NCI-H526 treated with DMSO at 0.1 percent for 48 hours (cell line): ENCODE measurements at regions not wholly inside any gene's neighbourhood (a gene's known extent, or its start where the extent isn't known, plus 50 kb on each side); places are given as distances from the start of the nearest gene placed in this dataset.
"Not testable (repeated sequence)": the region's sequence is repeated elsewhere in the genome, so short reads cannot be mapped to it uniquely, and the experiment has no call there.

Source experiments
- DNase-seq: peaks from one replicate; lab custom pipeline; 2025; lab: John Stamatoyannopoulos, UW

GRCh38 chr3:31100519-31100918, 206.1 kb upstream of the GADL1 start:
- DNase-seq = no peak

- DNase-seq = not testable (repeated sequence)
Observed at GRCh38 chr3:31101285-31101684, 206.8 kb upstream of the GADL1 start.

- no peak for DNase-seq
Observed at GRCh38 chr3:31102196-31102879, 207.9 kb upstream of the GADL1 start.

DNA sequence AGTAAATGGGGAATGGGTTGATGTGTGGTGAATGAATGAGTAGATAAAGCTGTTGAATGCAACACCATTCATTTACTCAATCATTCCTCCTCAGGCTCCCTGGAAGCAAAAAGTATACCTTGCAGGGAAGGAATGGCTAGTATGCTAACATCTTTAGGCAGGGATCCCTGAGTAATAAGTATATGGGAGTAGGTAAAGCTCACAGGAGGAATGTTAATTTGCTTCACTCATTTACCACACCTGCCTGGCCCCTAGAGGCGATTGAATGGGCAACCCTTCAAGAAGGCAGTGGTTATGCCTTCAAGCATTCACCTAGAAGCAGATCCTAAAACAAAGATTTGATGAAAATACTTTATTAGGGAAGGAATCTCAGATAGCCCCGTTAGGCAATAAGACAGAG, 208.7 kb upstream of the GADL1 start:
- DNase-seq = no peak

GRCh38 chr3:31103623-31104180, 209.2 kb upstream of the GADL1 start:
- no peak for DNase-seq

DNA sequence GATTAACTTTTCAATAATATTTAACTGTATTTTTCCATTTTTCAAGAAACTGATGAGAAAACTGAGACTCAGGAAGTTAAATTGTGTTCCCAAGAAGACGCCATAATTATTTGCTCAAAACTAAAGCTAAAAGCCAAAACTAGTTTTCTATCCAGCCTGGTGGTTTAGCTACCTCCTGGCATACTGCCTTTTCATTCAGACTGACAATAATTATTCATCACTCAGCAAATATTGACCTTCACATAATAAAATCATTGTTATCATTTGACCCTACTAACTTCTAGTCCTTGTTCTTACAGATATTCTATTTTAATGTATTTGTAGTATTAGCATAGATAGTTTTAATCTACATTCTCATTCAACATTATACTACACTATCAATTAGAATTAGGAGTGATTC, 210.6 kb upstream of the GADL1 start:
- DNase-seq = peak; percentile 21

GRCh38 chr3:31105438-31106077, 211.1 kb upstream of the GADL1 start:
- no peak for DNase-seq

DNA sequence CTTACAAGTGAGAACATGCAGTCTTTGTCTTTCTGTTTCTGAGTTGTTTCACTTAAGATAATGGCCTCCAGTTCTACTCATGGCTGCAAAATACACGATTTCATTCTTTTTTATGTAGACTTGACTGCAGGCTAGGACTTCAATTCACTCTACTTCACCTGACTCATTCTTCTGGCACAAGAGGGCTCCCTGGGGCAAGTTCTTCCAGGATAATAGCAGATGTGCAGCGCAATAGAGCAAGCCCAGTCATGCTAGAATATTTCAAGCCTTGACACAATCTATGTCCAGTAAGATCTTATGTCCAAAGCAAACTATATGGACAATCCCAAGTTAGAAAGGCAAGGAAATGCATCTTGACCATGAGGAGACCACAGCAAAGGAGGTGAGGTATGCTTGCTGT, 211.7 kb upstream of the GADL1 start:
- no peak for DNase-seq

- no peak for DNase-seq
Observed at GRCh38 chr3:31106912-31107311, 212.5 kb upstream of the GADL1 start.

DNA sequence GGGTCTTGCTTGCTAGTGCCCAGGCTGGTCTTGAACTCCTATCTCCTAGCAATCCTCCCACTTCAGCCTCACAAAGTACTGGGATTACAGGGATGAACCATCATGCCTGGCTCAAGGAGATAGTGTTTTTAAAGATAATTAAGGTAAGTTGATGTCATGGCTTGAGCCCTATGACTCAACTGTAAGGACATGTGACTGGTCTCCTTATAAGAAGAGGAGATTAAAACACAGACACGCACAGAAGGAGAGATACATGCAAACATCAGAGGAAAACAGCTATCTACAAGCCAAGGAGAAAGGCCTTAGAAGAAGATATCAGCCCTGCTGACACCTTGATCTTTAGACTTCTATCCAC, 220.4 kb upstream of the GADL1 start:
- DNase-seq = no peak

- DNase-seq = not testable (repeated sequence)
Observed at GRCh38 chr3:31115531-31115930, 221.1 kb upstream of the GADL1 start.

DNA sequence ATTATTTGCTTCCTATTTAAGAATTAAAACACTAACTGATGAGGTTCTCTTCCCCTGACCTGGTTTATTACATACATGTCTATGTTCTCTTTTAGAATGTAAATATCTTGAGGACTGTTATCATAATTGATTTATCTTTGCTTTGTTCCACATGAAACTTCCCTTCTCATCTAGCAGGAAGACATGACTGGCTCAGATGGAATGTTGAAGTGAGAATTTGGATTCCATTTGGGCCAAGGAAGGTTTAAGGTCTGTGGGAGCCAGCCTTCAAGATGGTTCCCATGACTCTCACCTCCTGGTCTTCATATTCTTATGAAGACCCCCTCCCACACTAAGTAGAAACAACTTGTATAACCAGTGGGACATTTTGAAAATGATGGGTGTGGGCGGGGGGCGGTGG, 222.2 kb upstream of the GADL1 start:
- DNase-seq = no peak

- DNase-seq = no peak
Observed at GRCh38 chr3:31117854-31118253, 223.4 kb upstream of the GADL1 start.

- no peak for DNase-seq
Observed at GRCh38 chr3:31124373-31124772, 229.9 kb upstream of the GADL1 start.

GRCh38 chr3:31125413-31126020, 231.1 kb upstream of the GADL1 start:
- no peak for DNase-seq

DNA sequence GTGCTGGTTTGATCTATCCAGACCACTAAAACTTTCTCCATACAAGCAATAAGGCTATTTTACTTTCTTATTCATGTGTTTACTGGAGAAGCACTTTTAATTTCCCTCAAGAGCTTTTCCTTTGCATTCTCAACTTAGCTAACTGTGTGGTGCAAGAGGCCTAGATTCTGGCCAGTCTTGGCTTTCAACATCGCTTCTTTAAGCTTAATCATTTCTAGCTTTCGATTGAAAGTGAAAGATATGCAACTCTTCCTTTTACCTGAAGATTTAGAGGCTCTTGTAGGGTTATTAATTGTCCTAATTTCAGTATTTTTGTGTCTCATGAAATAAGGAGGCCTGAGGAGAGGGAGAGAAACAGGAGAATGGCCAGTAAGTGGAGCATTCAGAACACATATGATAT, 234.8 kb upstream of the GADL1 start:
- DNase-seq = no peak

DNA sequence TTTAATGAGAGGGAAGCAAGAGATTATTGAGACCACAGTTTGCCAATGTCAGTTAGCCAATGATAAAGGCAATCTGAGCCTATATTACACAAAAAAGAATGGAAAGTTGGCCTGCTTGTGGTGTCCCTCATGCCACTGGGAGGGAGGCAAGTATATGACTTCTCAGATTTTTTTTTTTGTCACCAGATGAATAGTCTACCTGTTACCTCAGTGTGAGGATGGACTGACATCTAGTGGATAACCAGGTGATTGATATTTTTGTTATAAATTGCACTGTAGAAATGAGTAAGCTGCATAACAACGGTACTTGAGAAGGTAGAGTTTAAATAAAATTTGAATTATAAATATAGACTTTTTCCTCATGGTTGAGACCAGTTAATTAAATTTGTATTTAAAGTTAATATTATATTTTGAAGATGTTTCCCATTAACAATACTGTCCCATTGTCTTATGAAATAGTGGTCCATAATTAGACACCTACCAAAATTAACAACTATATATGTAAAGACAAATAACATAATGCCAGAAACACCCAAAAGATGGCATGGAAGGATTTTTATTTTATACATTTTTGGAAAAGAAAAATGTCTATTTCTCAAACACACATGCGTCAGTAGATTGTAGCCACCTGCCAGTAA, 237.8 kb upstream of the GADL1 start:
- DNase-seq = peak; percentile 21

DNA sequence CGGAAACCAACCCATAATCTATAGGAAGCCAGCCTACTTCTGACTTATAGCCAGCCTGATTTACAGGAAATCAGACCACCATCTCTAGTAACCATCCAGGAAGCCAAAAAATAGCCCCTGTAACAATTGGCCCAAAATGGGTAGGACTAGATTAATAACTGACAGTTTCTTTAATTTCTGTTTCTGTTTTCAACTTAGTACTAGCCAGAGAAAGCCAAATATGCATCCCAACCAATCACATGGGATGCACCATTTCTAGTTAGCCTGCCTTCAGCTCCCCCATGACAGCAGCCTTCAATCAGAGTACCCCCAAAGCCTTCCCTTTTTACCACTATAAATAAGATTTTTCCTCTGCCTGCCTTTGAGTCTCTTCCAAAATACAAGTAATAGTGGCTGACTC, 239.1 kb upstream of the GADL1 start:
- DNase-seq = no peak

- no peak for DNase-seq
Observed at GRCh38 chr3:31135546-31135945, 241.1 kb upstream of the GADL1 start.

GRCh38 chr3:31137718-31138465, 243.4 kb upstream of the GADL1 start:
- no peak for DNase-seq

GRCh38 chr3:31140470-31140869, 246.0 kb upstream of the GADL1 start:
- DNase-seq = no peak

GRCh38 chr3:31142139-31142538, 247.7 kb upstream of the GADL1 start:
- DNase-seq = peak; percentile 57
